K562 (cell line): ENCODE measurements at regions not wholly inside any gene's neighbourhood (a gene's known extent, or its start where the extent isn't known, plus 50 kb on each side); places are given as distances from the start of the nearest gene placed in this dataset.

Source experiments
- ATAC-seq: fragments of 200-7000 bp; cut with Tn5 transposase; 3 replicates; pipeline ENCODE4 v1.9.1; 2020; ENCODE audit warnings: moderate library complexity
- BruUV-seq: library from RNA; stranded (reverse); fragments of 400-500 nt; replicated peaks from 2 replicates; lab custom pipeline; 2021; lab: Mats Ljungman, UMichigan
- CTCF ChIA-PET: fragments of 300-600 bp; formaldehyde crosslinking; extraction: SDS; loops from one replicate; lab custom pipeline; 2021; ENCODE audit warnings: low intra/inter-chr PET ratio; lab: Yijun Ruan, JAX
- POLR2A ChIA-PET: fragments of 300-600, 350-650 bp; sonication (Branson Sonifier 250); formaldehyde crosslinking; extraction: SDS; loops from one replicate; lab custom pipeline; 2021; ENCODE audit warnings: antibody characterized with exemption, inconsistent platforms; lab: Yijun Ruan, JAX
- DNase-seq, 4 experiments: peaks; one replicate each; pipeline versions ENCODE4 v3.0.0 to v3.0.0-alpha.2; 2011 to 2018; ENCODE audit warnings: low spot score in 3 of 4, mixed read lengths in 3 of 4; ENCODE audit errors: extremely low read depth in 1 of 4
- FAIRE-seq: peaks from 2 replicates; lab custom pipeline; 2011; peaks lifted over from hg19 to GRCh38; lab: Jason Lieb, UNC
- H2AFZ ChIP-seq: 2 replicates; pipeline ENCODE4 v1.6.0; 2011; ENCODE audit warnings: low read depth, low read length, control low read depth, inconsistent platforms
- H3K27ac ChIP-seq: fragments of 200-600 bp; 3 replicates; pipeline ENCODE4 v1.8.0; 2011; ENCODE audit warnings: low read depth, mild to moderate bottlenecking, control low read depth, inconsistent platforms, low read length, moderate library complexity, mixed read lengths; ENCODE audit errors: extremely low read depth
- H3K27me3 ChIP-seq, 2 experiments: fragments of 300-600 bp in 1 of 2; 2 replicates in 1 of 2; 3 replicates in 1 of 2; pipeline versions ENCODE4 v1.6.0 to v1.8.0; 2011; ENCODE audit warnings: inconsistent platforms in 2 of 2, low read length in 2 of 2, mild to moderate bottlenecking in 1 of 2, mixed read lengths in 1 of 2, moderate library complexity in 1 of 2; ENCODE audit not compliant: control insufficient read depth in 2 of 2, insufficient read depth in 2 of 2
- H3K36me3 ChIP-seq: fragments of 300-600 bp; 3 replicates; pipeline ENCODE4 v1.8.0; 2011; ENCODE audit warnings: mild to moderate bottlenecking, low read length, inconsistent platforms; ENCODE audit not compliant: control insufficient read depth, insufficient read depth
- H3K4me1 ChIP-seq, 2 experiments: fragments of 200-600 bp in 1 of 2; replicated peaks in 1 of 2; 2 replicates in 1 of 2; 3 replicates in 1 of 2; pipeline versions ENCODE4 v1.5.1 to v1.8.0; 2011; ENCODE audit warnings: inconsistent platforms in 2 of 2, low read length in 2 of 2, mild to moderate bottlenecking in 1 of 2, mixed read lengths in 1 of 2, moderate library complexity in 1 of 2; ENCODE audit not compliant: control insufficient read depth in 2 of 2, insufficient read depth in 2 of 2
- H3K4me2 ChIP-seq: 2 replicates; pipeline ENCODE4 v1.6.1; 2011; ENCODE audit warnings: low read length, control low read depth, inconsistent platforms, mixed read lengths; ENCODE audit not compliant: insufficient read depth
- H3K4me3 ChIP-seq: fragments of 200-600 bp; sonication (generic), shearing (Covaris generic); 2 replicates; pipeline ENCODE4 v1.5.1; 2016; ENCODE audit warnings: control low read depth, inconsistent platforms
- H3K79me2 ChIP-seq: fragments of 200-600 bp; 3 replicates; pipeline ENCODE4 v1.8.0; 2011; ENCODE audit warnings: low read length, inconsistent platforms; ENCODE audit not compliant: control insufficient read depth, insufficient read depth
- H3K9ac ChIP-seq, 2 experiments: 2 replicates each; pipeline versions ENCODE4 v1.6.0 to v1.6.1; 2011; ENCODE audit warnings: low read depth in 2 of 2, low read length in 2 of 2, control low read depth in 1 of 2, inconsistent platforms in 1 of 2, mild to moderate bottlenecking in 1 of 2, mixed read lengths in 1 of 2; ENCODE audit not compliant: insufficient read depth in 1 of 2
- H3K9me1 ChIP-seq: one replicate; pipeline ENCODE4 v1.6.0; 2011; ENCODE audit warnings: inconsistent platforms, mild to moderate bottlenecking, low read length, moderate library complexity; ENCODE audit not compliant: control insufficient read depth, insufficient read depth
- H3K9me3 ChIP-seq: replicated peaks from 2 replicates; pipeline ENCODE4 v1.5.1; 2011; ENCODE audit warnings: low read depth, low read length, inconsistent platforms; ENCODE audit not compliant: control insufficient read depth, insufficient read depth
- H4K20me1 ChIP-seq: replicated peaks from 2 replicates; pipeline ENCODE4 v1.6.1; 2011; ENCODE audit warnings: low read length, inconsistent platforms, mixed read lengths; ENCODE audit not compliant: control insufficient read depth, insufficient read depth
- DDX20 ChIP-seq: fragments of 450-650 bp; IDR thresholded peaks from 2 replicates; pipeline ENCODE4 v1.6.1; 2016; ENCODE audit warnings: missing genetic modification characterization, low read depth, mild to moderate bottlenecking, missing compliant biosample characterization, moderate library complexity
- FOXP1 ChIP-seq: sonication (generic); formaldehyde crosslinking; IDR thresholded peaks from 2 replicates; pipeline ENCODE4 v1.8.0; 2022; ENCODE audit warnings: mild to moderate bottlenecking, missing genetic modification reagents
- GTF2A2 ChIP-seq: IDR thresholded peaks from 2 replicates; pipeline ENCODE4 v1.6.1; 2016; ENCODE audit warnings: mild to moderate bottlenecking, missing genetic modification characterization, missing compliant biosample characterization
- HDAC1 ChIP-seq, 2 experiments: fragments of 450-650 bp; IDR thresholded peaks; 2 replicates each; pipeline ENCODE4 v1.6.1; 2016 to 2017; ENCODE audit warnings: inconsistent platforms in 1 of 2, mild to moderate bottlenecking in 1 of 2, moderate library complexity in 1 of 2
- LCOR ChIP-seq: sonication (generic); formaldehyde crosslinking; IDR thresholded peaks from 2 replicates; pipeline ENCODE4 v1.8.0; 2022; ENCODE audit warnings: mild to moderate bottlenecking, missing genetic modification reagents
- NCOR1 ChIP-seq: fragments of 450-650 bp; IDR thresholded peaks from 2 replicates; pipeline ENCODE4 v1.6.1; 2016; ENCODE audit warnings: mild to moderate bottlenecking, moderate library complexity
- PHF8 ChIP-seq: fragments of 200-600 bp; sonication (generic); IDR thresholded peaks from 2 replicates; pipeline ENCODE4 v1.6.1; 2012; ENCODE audit warnings: mixed run types, mild to moderate bottlenecking, inconsistent platforms, low read length, moderate library complexity, borderline replicate concordance
- RAD21 ChIP-seq, 2 experiments: fragments of 250-450 bp in 1 of 2; fragments of 450-650 bp in 1 of 2; sonication (Bioruptor Pico) in 1 of 2; formaldehyde crosslinking in 1 of 2; IDR thresholded peaks in 1 of 2; conservative IDR thresholded peaks in 1 of 2; 2 replicates each; pipeline versions ENCODE4 v1.4.0 to v1.8.0; 2020 to 2022; ENCODE audit warnings: mild to moderate bottlenecking in 2 of 2, moderate library complexity in 1 of 2
- STAT5B ChIP-seq: fragments of 250-450 bp; sonication (Bioruptor Pico); IDR thresholded peaks from 2 replicates; pipeline ENCODE4 v1.8.0; 2021; ENCODE audit warnings: mild to moderate bottlenecking, inconsistent platforms
- ZBTB12 ChIP-seq: fragments of 250-450 bp; sonication (Bioruptor Pico); IDR thresholded peaks from 2 replicates; pipeline ENCODE4 v1.4.0; 2020
- ZFX ChIP-seq: sonication (generic); formaldehyde crosslinking; IDR thresholded peaks from 2 replicates; pipeline ENCODE4 v1.8.0; 2022; ENCODE audit warnings: mild to moderate bottlenecking, missing genetic modification reagents, moderate library complexity
- WGBS: fragments of 100-300 bp; shearing (Covaris generic); methylation state at CpG from one replicate; pipeline ENCODE4 v1.1.6; 2016; ENCODE audit warnings: low coverage, mixed read lengths; ENCODE audit not compliant: insufficient coverage; ENCODE audit errors: missing lambda C conversion rate; 5-methylcytosine and 5-hydroxymethylcytosine counted together
- in situ Hi-C: fragments of 300-500 bp; cut with MboI; formaldehyde crosslinking; loops from 4 replicates; pipeline ENCODE4 v1.15.0; 2018; ENCODE audit warnings: inconsistent platforms, mixed read lengths
- intact Hi-C: fragments of 100-400 bp; cut with micrococcal nuclease; formaldehyde crosslinking; loops from 2 replicates; pipeline ENCODE4 v1.14.2; 2022

- H3K27me3 ChIP-seq: peaks cover 8 to 39% of the 10 kb centered on the region in 2 experiments; a peak in 4 of 5 replicates
- ChIA-PET POLR2A (no interaction called here), CTCF (interaction anchor here (0.6 kb wide), 1 partner anchor 199 kb away, joined by 3 read pairs; no protein-coding TSS in a partner anchor)
- TF ChIP-seq NCOR1 (no peak), STAT5B (CRISPR knock-in tag) (no peak), DDX20 (tag) (no peak), GTF2A2 (tag) (no peak), PHF8 (no peak), HDAC1 (IDR thresholded peaks at IDR 0.05) (no peak)
- FAIRE-seq (no peak), ATAC-seq (no peak), DNase-seq (no peak)
- H3K36me3 ChIP-seq: no peaks in the 10 kb centered on the region
- no peak overlapping the region for H2AFZ ChIP-seq
- H3K27ac ChIP-seq: no peak overlapping the region
- no peak overlapping the region for H3K4me3 ChIP-seq
- no peak overlapping the region for H3K9ac ChIP-seq
- H4K20me1 ChIP-seq: no peaks in the 10 kb centered on the region
- no peaks in the 10 kb centered on the region for H3K9me1 ChIP-seq
- H3K4me1 ChIP-seq: no peaks in the 10 kb centered on the region
- H3K4me2 ChIP-seq: no peak overlapping the region
- no TSS peak for BruUV-seq
- WGBS: 2% methylated on average over 5 of the region's 7 CpGs
- in situ Hi-C loops (no loop called here), intact Hi-C loops (no loop called here)
- no peaks in the 10 kb centered on the region for H3K9me3 ChIP-seq
- H3K79me2 ChIP-seq: no peaks in the 10 kb centered on the region
Observed at GRCh38 chr14:76603713-76604112, 157.6 kb upstream of the VASH1 start.

- no peak for FAIRE-seq
- CTCF ChIA-PET: no interaction called here
- Histone ChIP-seq H3K27ac (no peak overlapping the region), H2AFZ (no peak overlapping the region), H3K4me2 (no peak overlapping the region), H3K9ac (no peak overlapping the region), H3K4me1 (no peaks in the 10 kb centered on the region), H3K36me3 (no peaks in the 10 kb centered on the region), H3K9me3 (no peaks in the 10 kb centered on the region), H3K27me3 (peaks cover 5 to 27% of the 10 kb centered on the region in 2 experiments; a peak in 4 of 5 replicates), H4K20me1 (no peaks in the 10 kb centered on the region), H3K4me3 (no peak overlapping the region), H3K9me1 (no peaks in the 10 kb centered on the region), H3K79me2 (no peaks in the 10 kb centered on the region)
- DNase-seq: no peak
- ATAC-seq: no peak
- no TSS peak for BruUV-seq
- POLR2A ChIA-PET: no interaction called here
- in situ Hi-C loops: no loop called here
- 0% methylated on average over 10 of the region's 10 CpGs for WGBS
- intact Hi-C loops: no loop called here
- TF ChIP-seq ZBTB12 (CRISPR knock-in tag) (no peak), RAD21 (CRISPR knock-in tag; conservative IDR thresholded peaks at IDR 0.05 in 1 of 2, IDR thresholded peaks at IDR 0.05 in 1 of 2) (no peak), ZFX (CRISPR knock-in tag) (no peak), FOXP1 (CRISPR knock-in tag) (no peak), LCOR (CRISPR knock-in tag) (no peak)
- TF ChIP-seq, all 486 proteins: peak for 0
Observed at GRCh38 chr14:76607510-76607909, 153.8 kb upstream of the VASH1 start.
